H1 (cell line): ENCODE measurements at regions not wholly inside any gene's neighbourhood (a gene's known extent, or its start where the extent isn't known, plus 50 kb on each side); places are given as distances from the start of the nearest gene placed in this dataset.

ENCODE experiments used
- CBX8 ChIP-seq: fragments of 300-800, 300-1000 bp; sonication (generic); IDR thresholded peaks from 2 replicates; pipeline ENCODE4 v1.7.1; 2016; ENCODE audit warnings: low read depth, low read length, borderline replicate concordance
- CREB1 ChIP-seq: IDR thresholded peaks from 2 replicates; pipeline ENCODE4 v1.6.1; 2012; ENCODE audit warnings: inconsistent platforms
- KDM1A ChIP-seq: fragments of 200-600, 300-600 bp; sonication (generic); IDR thresholded peaks from 2 replicates; pipeline ENCODE4 v1.7.1; 2016; ENCODE audit warnings: mild to moderate bottlenecking, low read length, borderline replicate concordance
- POLR2A ChIP-seq, 2 experiments: IDR thresholded peaks; 1 replicate in 1 of 2; 2 replicates in 1 of 2; pipeline ENCODE4 v1.6.1; 2011; ENCODE audit warnings: low read depth in 2 of 2, low read length in 2 of 2, mild to moderate bottlenecking in 2 of 2; ENCODE audit errors: control extremely low read depth in 1 of 2
- SIN3A ChIP-seq, 2 experiments: IDR thresholded peaks in 1 of 2; conservative IDR thresholded peaks in 1 of 2; 2 replicates each; pipeline ENCODE4 v1.6.1; 2011 to 2012; ENCODE audit warnings: low read length in 2 of 2, improper control_type of control experiment in 1 of 2, low read depth in 1 of 2, mild to moderate bottlenecking in 1 of 2
- TF ChIP-seq, protein P1 (sequence below): fragments of 300-600 bp; sonication (generic); IDR thresholded peaks from 2 replicates; pipeline ENCODE4 v1.7.1; 2012; ENCODE audit warnings: low read length, moderate library complexity, mild to moderate bottlenecking, inconsistent platforms; ENCODE audit not compliant: insufficient replicate concordance

DNA sequence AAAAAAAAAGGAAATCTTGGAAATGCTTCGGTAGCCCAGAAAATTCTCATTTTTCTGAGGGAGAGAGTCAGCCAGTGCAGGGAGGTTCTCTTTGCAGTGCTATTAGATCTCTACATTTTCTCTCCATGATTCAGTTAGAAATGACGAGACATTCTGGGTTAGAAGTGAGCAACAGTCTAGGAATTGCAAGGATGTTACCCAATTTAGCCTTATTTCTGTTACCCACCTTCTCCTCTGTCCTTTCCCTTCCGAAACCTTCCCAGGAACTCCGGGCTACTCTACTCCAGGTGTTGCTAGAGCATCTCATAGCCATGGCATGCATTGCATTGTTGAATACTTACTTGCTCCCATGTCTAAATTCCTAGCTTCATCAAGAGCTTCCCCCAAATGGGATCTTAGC is 106.8 kb downstream of the EDEM1 start (continued):
- TF ChIP-seq, protein P1, sequence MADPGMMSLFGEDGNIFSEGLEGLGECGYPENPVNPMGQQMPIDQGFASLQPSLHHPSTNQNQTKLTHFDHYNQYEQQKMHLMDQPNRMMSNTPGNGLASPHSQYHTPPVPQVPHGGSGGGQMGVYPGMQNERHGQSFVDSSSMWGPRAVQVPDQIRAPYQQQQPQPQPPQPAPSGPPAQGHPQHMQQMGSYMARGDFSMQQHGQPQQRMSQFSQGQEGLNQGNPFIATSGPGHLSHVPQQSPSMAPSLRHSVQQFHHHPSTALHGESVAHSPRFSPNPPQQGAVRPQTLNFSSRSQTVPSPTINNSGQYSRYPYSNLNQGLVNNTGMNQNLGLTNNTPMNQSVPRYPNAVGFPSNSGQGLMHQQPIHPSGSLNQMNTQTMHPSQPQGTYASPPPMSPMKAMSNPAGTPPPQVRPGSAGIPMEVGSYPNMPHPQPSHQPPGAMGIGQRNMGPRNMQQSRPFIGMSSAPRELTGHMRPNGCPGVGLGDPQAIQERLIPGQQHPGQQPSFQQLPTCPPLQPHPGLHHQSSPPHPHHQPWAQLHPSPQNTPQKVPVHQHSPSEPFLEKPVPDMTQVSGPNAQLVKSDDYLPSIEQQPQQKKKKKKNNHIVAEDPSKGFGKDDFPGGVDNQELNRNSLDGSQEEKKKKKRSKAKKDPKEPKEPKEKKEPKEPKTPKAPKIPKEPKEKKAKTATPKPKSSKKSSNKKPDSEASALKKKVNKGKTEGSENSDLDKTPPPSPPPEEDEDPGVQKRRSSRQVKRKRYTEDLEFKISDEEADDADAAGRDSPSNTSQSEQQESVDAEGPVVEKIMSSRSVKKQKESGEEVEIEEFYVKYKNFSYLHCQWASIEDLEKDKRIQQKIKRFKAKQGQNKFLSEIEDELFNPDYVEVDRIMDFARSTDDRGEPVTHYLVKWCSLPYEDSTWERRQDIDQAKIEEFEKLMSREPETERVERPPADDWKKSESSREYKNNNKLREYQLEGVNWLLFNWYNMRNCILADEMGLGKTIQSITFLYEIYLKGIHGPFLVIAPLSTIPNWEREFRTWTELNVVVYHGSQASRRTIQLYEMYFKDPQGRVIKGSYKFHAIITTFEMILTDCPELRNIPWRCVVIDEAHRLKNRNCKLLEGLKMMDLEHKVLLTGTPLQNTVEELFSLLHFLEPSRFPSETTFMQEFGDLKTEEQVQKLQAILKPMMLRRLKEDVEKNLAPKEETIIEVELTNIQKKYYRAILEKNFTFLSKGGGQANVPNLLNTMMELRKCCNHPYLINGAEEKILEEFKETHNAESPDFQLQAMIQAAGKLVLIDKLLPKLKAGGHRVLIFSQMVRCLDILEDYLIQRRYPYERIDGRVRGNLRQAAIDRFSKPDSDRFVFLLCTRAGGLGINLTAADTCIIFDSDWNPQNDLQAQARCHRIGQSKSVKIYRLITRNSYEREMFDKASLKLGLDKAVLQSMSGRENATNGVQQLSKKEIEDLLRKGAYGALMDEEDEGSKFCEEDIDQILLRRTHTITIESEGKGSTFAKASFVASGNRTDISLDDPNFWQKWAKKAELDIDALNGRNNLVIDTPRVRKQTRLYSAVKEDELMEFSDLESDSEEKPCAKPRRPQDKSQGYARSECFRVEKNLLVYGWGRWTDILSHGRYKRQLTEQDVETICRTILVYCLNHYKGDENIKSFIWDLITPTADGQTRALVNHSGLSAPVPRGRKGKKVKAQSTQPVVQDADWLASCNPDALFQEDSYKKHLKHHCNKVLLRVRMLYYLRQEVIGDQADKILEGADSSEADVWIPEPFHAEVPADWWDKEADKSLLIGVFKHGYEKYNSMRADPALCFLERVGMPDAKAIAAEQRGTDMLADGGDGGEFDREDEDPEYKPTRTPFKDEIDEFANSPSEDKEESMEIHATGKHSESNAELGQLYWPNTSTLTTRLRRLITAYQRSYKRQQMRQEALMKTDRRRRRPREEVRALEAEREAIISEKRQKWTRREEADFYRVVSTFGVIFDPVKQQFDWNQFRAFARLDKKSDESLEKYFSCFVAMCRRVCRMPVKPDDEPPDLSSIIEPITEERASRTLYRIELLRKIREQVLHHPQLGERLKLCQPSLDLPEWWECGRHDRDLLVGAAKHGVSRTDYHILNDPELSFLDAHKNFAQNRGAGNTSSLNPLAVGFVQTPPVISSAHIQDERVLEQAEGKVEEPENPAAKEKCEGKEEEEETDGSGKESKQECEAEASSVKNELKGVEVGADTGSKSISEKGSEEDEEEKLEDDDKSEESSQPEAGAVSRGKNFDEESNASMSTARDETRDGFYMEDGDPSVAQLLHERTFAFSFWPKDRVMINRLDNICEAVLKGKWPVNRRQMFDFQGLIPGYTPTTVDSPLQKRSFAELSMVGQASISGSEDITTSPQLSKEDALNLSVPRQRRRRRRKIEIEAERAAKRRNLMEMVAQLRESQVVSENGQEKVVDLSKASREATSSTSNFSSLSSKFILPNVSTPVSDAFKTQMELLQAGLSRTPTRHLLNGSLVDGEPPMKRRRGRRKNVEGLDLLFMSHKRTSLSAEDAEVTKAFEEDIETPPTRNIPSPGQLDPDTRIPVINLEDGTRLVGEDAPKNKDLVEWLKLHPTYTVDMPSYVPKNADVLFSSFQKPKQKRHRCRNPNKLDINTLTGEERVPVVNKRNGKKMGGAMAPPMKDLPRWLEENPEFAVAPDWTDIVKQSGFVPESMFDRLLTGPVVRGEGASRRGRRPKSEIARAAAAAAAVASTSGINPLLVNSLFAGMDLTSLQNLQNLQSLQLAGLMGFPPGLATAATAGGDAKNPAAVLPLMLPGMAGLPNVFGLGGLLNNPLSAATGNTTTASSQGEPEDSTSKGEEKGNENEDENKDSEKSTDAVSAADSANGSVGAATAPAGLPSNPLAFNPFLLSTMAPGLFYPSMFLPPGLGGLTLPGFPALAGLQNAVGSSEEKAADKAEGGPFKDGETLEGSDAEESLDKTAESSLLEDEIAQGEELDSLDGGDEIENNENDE, result no peak
- TF ChIP-seq SIN3A (conservative IDR thresholded peaks at IDR 0.05 in 1 of 2, IDR thresholded peaks at IDR 0.05 in 1 of 2; ENCODE audit: low read depth in 1 of 2, low read length in 2 of 2), result no peak
- TF ChIP-seq CBX8, result no peak
- no peak for TF ChIP-seq KDM1A
- no peak for TF ChIP-seq CREB1
- TF ChIP-seq POLR2A (IDR thresholded peaks at IDR 0.05; ENCODE audit: control extremely low read depth in 1 of 2, low read depth in 2 of 2, low read length in 2 of 2), result no peak
